Fibroblast of skin of right biceps (primary cell): ENCODE measurements at regions not wholly inside any gene's neighbourhood (a gene's known extent, or its start where the extent isn't known, plus 50 kb on each side); places are given as distances from the start of the nearest gene placed in this dataset.

Experiments
- DNase-seq: peaks from one replicate; pipeline ENCODE4 v3.0.0-alpha.2; 2013

- no peak for DNase-seq
Measured at GRCh38 chr6:150651808-150652470, 52.3 kb downstream of the PLEKHG1 start.

- no peak for DNase-seq
Measured at GRCh38 chr6:150652848-150653613, 53.3 kb downstream of the PLEKHG1 start.

- DNase-seq: no peak
Measured at GRCh38 chr6:150654608-150655007, 54.9 kb downstream of the PLEKHG1 start.

GRCh38 chr6:150656156-150656555 lies 56.5 kb downstream of the PLEKHG1 start:
- no peak for DNase-seq

- DNase-seq: no peak
Measured at GRCh38 chr6:150658421-150658820, 58.7 kb downstream of the PLEKHG1 start.

- DNase-seq: no peak
Measured at GRCh38 chr6:150659046-150659763, 59.5 kb downstream of the PLEKHG1 start.

GRCh38 chr6:150661216-150662007 lies 61.7 kb downstream of the PLEKHG1 start:
- no peak for DNase-seq

- no peak for DNase-seq
Measured at GRCh38 chr6:150662814-150663213, 63.1 kb downstream of the PLEKHG1 start.

- DNase-seq: no peak
Measured at GRCh38 chr6:150664091-150664490, 64.4 kb downstream of the PLEKHG1 start.

GRCh38 chr6:150666071-150666470 lies 66.4 kb downstream of the PLEKHG1 start:
- peak; percentile 41 for DNase-seq

- no peak for DNase-seq
Measured at GRCh38 chr6:150667359-150667758, 67.7 kb downstream of the PLEKHG1 start.

- peak; percentile 84 for DNase-seq
Measured at GRCh38 chr6:150667977-150668716, 68.5 kb downstream of the PLEKHG1 start.

- DNase-seq: peak; percentile 7
Measured at GRCh38 chr6:150668900-150669302, 69.2 kb downstream of the PLEKHG1 start.

- DNase-seq: no peak
Measured at GRCh38 chr6:150670311-150670710, 70.6 kb downstream of the PLEKHG1 start.

- DNase-seq: no peak
Measured at GRCh38 chr6:150672800-150673199, 73.1 kb downstream of the PLEKHG1 start.

GRCh38 chr6:150673720-150674346 lies 74.1 kb downstream of the PLEKHG1 start:
- no peak for DNase-seq

- no peak for DNase-seq
Measured at GRCh38 chr6:150676344-150676743, 76.7 kb downstream of the PLEKHG1 start.

- DNase-seq: no peak
Measured at GRCh38 chr6:150676772-150677171, 77.1 kb downstream of the PLEKHG1 start.

GRCh38 chr6:150680510-150680909 lies 80.8 kb downstream of the PLEKHG1 start:
- no peak for DNase-seq

GRCh38 chr6:150681578-150682395 lies 82.1 kb downstream of the PLEKHG1 start:
- DNase-seq: no peak

- DNase-seq: no peak
Measured at GRCh38 chr6:150683320-150683719, 83.6 kb downstream of the PLEKHG1 start.
